Tibial nerve (tissue), 4 donors: ENCODE measurements at regions not wholly inside any gene's neighbourhood (a gene's known extent, or its start where the extent isn't known, plus 50 kb on each side); places are given as distances from the start of the nearest gene placed in this dataset.

Source experiments
- DNase-seq, 2 donors: peaks; one replicate each; pipeline ENCODE4 v3.0.0-alpha.2; 2019; ENCODE audit warnings: low spot score in 2 of 2
- H3K27ac ChIP-seq, 4 donors: fragments of 200-600 bp; sonication (generic) in 3 of 4; one replicate each; pipeline ENCODE4 v1.5.1; 2017 to 2019; ENCODE audit warnings: mild to moderate bottlenecking in 1 of 4
- H3K27me3 ChIP-seq, 2 donors: fragments of 200-600 bp; sonication (generic) in 1 of 2; one replicate each; pipeline versions ENCODE4 v1.5.1 to v1.6.0; 2017 to 2019
- H3K36me3 ChIP-seq, 3 donors: fragments of 200-600 bp; sonication (generic); one replicate each; pipeline ENCODE4 v1.5.1; 2018 to 2019
- H3K4me1 ChIP-seq, 4 donors: fragments of 200-600 bp; sonication (generic) in 3 of 4; one replicate each; pipeline ENCODE4 v1.5.1; 2017 to 2019
- H3K4me3 ChIP-seq, 4 donors: fragments of 200-600 bp; sonication (generic) in 3 of 4; one replicate each; pipeline ENCODE4 v1.5.1; 2017 to 2019; ENCODE audit warnings: mild to moderate bottlenecking in 1 of 4, moderate library complexity in 1 of 4
- H3K9me3 ChIP-seq, 4 donors: fragments of 200-600 bp; sonication (generic) in 3 of 4; one replicate each; pipeline ENCODE4 v1.5.1; 2017 to 2019
- EP300 ChIP-seq, 2 donors: sonication (generic); formaldehyde crosslinking; IDR thresholded peaks; one replicate each; pipeline ENCODE4 v1.6.1; 2017; ENCODE audit warnings: antibody characterized with exemption in 2 of 2, mild to moderate bottlenecking in 1 of 2
- POLR2A ChIP-seq, 2 donors: fragments of 450-650 bp; IDR thresholded peaks; one replicate each; pipeline ENCODE4 v1.6.1; 2017; ENCODE audit warnings: antibody characterized with exemption in 2 of 2, mild to moderate bottlenecking in 2 of 2, moderate library complexity in 2 of 2
- WGBS, 2 donors: methylation state at CpG; one replicate each; pipeline ENCODE4 v1.1.5; 2018; 5-methylcytosine and 5-hydroxymethylcytosine counted together
- TF ChIP-seq, protein P1 (sequence below), 5 experiments: fragments of 200-600 bp in 3 of 5; fragments of 450-650 bp in 2 of 5; sonication (generic) in 3 of 5; IDR thresholded peaks; one replicate each; pipeline ENCODE4 v1.5.1; 2016 to 2019; ENCODE audit warnings: antibody characterized with exemption in 5 of 5, mild to moderate bottlenecking in 3 of 5, moderate library complexity in 2 of 5

DNA sequence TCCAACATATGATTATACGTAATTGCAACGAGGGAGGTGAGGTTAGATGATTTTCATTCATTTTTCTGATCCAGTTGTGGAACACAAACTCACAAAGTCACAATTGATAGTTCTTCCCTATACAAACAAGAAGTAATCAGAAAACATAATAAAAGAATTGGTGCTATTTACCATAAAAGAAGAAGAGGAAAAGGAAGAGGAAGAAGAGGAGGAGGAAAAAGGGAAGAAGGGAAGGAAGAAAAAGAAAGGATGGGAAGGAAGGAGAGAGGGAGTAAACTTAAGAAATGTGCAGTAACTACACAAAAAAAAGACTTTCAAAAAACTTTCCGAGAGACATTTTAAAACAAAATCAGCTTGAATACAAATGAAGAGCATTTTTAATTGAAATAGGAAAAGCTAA is 65.0 kb downstream of the CCDC71L start:
- Histone ChIP-seq H3K4me3 (no peak overlapping the region), H3K9me3 (peaks cover 0 to 3% (median 0%) of the 10 kb centered on the region in 4 donors), H3K36me3 (no peaks in the 10 kb centered on the region), H3K4me1 (peaks cover 0 to 3% (median 0%) of the 10 kb centered on the region in 4 donors), H3K27ac (no peak overlapping the region), H3K27me3 (no peaks in the 10 kb centered on the region)
- TF ChIP-seq EP300 (IDR thresholded peaks at IDR 0.05), result no peak
- TF ChIP-seq POLR2A (IDR thresholded peaks at IDR 0.05), result no peak
- TF ChIP-seq, protein P1, sequence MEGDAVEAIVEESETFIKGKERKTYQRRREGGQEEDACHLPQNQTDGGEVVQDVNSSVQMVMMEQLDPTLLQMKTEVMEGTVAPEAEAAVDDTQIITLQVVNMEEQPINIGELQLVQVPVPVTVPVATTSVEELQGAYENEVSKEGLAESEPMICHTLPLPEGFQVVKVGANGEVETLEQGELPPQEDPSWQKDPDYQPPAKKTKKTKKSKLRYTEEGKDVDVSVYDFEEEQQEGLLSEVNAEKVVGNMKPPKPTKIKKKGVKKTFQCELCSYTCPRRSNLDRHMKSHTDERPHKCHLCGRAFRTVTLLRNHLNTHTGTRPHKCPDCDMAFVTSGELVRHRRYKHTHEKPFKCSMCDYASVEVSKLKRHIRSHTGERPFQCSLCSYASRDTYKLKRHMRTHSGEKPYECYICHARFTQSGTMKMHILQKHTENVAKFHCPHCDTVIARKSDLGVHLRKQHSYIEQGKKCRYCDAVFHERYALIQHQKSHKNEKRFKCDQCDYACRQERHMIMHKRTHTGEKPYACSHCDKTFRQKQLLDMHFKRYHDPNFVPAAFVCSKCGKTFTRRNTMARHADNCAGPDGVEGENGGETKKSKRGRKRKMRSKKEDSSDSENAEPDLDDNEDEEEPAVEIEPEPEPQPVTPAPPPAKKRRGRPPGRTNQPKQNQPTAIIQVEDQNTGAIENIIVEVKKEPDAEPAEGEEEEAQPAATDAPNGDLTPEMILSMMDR (IDR thresholded peaks at IDR 0.05), result no peak
- no peak for DNase-seq
- 77 to 84% methylated on average over 3 of the region's 3 CpGs for WGBS, 2 donors

- Histone ChIP-seq H3K4me3 (no peak overlapping the region), H3K4me1 (no peaks in the 10 kb centered on the region), H3K27ac (no peak overlapping the region), H3K36me3 (no peaks in the 10 kb centered on the region), H3K27me3 (no peaks in the 10 kb centered on the region), H3K9me3 (peaks cover 0 to 3% (median 0%) of the 10 kb centered on the region in 4 donors)
- 89 to 95% methylated on average over 2 of the region's 2 CpGs for WGBS, 2 donors
- no peak for DNase-seq
- TF ChIP-seq, protein P1 (IDR thresholded peaks at IDR 0.05), result no peak
- TF ChIP-seq EP300 (IDR thresholded peaks at IDR 0.05) (no peak), POLR2A (IDR thresholded peaks at IDR 0.05) (no peak)
Measured at GRCh38 chr7:106593028-106593417, 67.9 kb downstream of the CCDC71L start.

- H3K27ac ChIP-seq, result no peak overlapping the region
- no peaks in the 10 kb centered on the region for H3K36me3 ChIP-seq
- TF ChIP-seq, protein P1 (IDR thresholded peaks at IDR 0.05), result no peak
- TF ChIP-seq POLR2A (IDR thresholded peaks at IDR 0.05), result no peak
- no peak for TF ChIP-seq EP300 (IDR thresholded peaks at IDR 0.05)
- H3K27me3 ChIP-seq, result no peaks in the 10 kb centered on the region
- H3K4me1 ChIP-seq, result no peaks in the 10 kb centered on the region
- no peak overlapping the region for H3K4me3 ChIP-seq
- H3K9me3 ChIP-seq, result peaks cover 0 to 3% (median 0%) of the 10 kb centered on the region in 4 donors
- 64 to 77% methylated on average over 1 of the region's 1 CpG for WGBS, 2 donors
- no peak for DNase-seq
Measured at GRCh38 chr7:106592282-106593027, 68.5 kb downstream of the CCDC71L start.

- no peaks in the 10 kb centered on the region for H3K4me1 ChIP-seq
- 90 to 95% methylated on average over 4 of the region's 4 CpGs for WGBS, 2 donors
Measured at GRCh38 chr7:106591146-106591545, 69.8 kb downstream of the CCDC71L start.

More at GRCh38 chr7:106591146-106591545, 69.8 kb downstream of the CCDC71L start:
- no peak for TF ChIP-seq POLR2A (IDR thresholded peaks at IDR 0.05)
- TF ChIP-seq, protein P1 (IDR thresholded peaks at IDR 0.05), result no peak
- no peak for TF ChIP-seq EP300 (IDR thresholded peaks at IDR 0.05)
- Histone ChIP-seq H3K27ac (no peak overlapping the region), H3K27me3 (no peaks in the 10 kb centered on the region), H3K36me3 (no peaks in the 10 kb centered on the region), H3K9me3 (peaks cover 0 to 3% (median 0%) of the 10 kb centered on the region in 4 donors), H3K4me3 (no peak overlapping the region)
- DNase-seq, result no peak
